ENCODE measurements at regions not wholly inside any gene's neighbourhood (a gene's known extent, or its start where the extent isn't known, plus 50 kb on each side); places are given as distances from the start of the nearest gene placed in this dataset.

DNA sequence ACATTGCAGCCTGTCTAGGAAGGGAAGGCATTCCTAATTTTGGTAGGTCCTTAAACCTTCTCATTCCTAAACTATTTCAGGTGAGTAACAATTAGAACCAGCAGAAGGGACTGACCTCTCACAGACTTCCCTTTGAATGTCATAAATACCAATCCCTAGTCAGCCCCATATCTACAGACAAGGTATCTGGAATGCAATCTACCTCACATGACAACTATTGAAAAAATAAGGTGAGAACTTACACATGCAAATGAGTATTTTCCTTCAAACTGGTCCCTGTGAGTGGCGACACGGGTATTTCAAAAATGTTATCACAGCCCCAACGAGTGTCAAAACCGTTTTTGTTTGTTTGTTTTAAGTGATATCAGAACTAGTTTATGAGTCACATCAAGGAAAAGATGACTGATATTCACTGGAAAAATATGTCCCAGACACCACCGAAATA is 102.4 kb upstream of the VCX2 start (continued):
- TF ChIP-seq, protein P1, sequence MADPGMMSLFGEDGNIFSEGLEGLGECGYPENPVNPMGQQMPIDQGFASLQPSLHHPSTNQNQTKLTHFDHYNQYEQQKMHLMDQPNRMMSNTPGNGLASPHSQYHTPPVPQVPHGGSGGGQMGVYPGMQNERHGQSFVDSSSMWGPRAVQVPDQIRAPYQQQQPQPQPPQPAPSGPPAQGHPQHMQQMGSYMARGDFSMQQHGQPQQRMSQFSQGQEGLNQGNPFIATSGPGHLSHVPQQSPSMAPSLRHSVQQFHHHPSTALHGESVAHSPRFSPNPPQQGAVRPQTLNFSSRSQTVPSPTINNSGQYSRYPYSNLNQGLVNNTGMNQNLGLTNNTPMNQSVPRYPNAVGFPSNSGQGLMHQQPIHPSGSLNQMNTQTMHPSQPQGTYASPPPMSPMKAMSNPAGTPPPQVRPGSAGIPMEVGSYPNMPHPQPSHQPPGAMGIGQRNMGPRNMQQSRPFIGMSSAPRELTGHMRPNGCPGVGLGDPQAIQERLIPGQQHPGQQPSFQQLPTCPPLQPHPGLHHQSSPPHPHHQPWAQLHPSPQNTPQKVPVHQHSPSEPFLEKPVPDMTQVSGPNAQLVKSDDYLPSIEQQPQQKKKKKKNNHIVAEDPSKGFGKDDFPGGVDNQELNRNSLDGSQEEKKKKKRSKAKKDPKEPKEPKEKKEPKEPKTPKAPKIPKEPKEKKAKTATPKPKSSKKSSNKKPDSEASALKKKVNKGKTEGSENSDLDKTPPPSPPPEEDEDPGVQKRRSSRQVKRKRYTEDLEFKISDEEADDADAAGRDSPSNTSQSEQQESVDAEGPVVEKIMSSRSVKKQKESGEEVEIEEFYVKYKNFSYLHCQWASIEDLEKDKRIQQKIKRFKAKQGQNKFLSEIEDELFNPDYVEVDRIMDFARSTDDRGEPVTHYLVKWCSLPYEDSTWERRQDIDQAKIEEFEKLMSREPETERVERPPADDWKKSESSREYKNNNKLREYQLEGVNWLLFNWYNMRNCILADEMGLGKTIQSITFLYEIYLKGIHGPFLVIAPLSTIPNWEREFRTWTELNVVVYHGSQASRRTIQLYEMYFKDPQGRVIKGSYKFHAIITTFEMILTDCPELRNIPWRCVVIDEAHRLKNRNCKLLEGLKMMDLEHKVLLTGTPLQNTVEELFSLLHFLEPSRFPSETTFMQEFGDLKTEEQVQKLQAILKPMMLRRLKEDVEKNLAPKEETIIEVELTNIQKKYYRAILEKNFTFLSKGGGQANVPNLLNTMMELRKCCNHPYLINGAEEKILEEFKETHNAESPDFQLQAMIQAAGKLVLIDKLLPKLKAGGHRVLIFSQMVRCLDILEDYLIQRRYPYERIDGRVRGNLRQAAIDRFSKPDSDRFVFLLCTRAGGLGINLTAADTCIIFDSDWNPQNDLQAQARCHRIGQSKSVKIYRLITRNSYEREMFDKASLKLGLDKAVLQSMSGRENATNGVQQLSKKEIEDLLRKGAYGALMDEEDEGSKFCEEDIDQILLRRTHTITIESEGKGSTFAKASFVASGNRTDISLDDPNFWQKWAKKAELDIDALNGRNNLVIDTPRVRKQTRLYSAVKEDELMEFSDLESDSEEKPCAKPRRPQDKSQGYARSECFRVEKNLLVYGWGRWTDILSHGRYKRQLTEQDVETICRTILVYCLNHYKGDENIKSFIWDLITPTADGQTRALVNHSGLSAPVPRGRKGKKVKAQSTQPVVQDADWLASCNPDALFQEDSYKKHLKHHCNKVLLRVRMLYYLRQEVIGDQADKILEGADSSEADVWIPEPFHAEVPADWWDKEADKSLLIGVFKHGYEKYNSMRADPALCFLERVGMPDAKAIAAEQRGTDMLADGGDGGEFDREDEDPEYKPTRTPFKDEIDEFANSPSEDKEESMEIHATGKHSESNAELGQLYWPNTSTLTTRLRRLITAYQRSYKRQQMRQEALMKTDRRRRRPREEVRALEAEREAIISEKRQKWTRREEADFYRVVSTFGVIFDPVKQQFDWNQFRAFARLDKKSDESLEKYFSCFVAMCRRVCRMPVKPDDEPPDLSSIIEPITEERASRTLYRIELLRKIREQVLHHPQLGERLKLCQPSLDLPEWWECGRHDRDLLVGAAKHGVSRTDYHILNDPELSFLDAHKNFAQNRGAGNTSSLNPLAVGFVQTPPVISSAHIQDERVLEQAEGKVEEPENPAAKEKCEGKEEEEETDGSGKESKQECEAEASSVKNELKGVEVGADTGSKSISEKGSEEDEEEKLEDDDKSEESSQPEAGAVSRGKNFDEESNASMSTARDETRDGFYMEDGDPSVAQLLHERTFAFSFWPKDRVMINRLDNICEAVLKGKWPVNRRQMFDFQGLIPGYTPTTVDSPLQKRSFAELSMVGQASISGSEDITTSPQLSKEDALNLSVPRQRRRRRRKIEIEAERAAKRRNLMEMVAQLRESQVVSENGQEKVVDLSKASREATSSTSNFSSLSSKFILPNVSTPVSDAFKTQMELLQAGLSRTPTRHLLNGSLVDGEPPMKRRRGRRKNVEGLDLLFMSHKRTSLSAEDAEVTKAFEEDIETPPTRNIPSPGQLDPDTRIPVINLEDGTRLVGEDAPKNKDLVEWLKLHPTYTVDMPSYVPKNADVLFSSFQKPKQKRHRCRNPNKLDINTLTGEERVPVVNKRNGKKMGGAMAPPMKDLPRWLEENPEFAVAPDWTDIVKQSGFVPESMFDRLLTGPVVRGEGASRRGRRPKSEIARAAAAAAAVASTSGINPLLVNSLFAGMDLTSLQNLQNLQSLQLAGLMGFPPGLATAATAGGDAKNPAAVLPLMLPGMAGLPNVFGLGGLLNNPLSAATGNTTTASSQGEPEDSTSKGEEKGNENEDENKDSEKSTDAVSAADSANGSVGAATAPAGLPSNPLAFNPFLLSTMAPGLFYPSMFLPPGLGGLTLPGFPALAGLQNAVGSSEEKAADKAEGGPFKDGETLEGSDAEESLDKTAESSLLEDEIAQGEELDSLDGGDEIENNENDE (IDR thresholded peaks at IDR 0.05; ENCODE audit: insufficient replicate concordance, low read length) = no peak
- no peak for TF ChIP-seq SP2 (IDR thresholded peaks at IDR 0.05; ENCODE audit: low read length)
